ENCODE measurements at regions not wholly inside any gene's neighbourhood (a gene's known extent, or its start where the extent isn't known, plus 50 kb on each side); places are given as distances from the start of the nearest gene placed in this dataset.

DNA sequence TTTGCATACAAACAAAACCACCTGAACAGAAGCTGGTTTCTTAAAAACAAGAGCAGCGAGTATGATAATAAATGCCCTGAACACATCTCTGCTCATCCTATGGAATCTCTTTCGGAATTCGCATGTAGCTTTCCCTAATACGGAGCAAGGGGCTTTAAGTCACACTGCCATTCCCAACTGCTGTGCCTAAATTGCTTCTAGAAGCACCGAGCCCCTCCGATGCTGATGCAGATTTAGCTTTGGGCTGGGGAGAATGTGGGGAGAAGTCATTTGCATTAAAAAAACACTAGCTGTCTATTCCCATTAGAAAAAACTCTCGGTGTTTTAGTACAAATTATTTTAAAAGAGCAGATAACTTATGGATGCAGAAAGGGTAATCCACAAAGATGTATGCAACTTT, 76.9 kb downstream of the CD83 start:
- no peak for TF ChIP-seq YY1 (IDR thresholded peaks at IDR 0.05; ENCODE audit: extremely low read depth, insufficient replicate concordance, low read depth, low read length)
- TF ChIP-seq TCF7L2 (IDR thresholded peaks at IDR 0.05; ENCODE audit: borderline replicate concordance, extremely low read depth, insufficient read depth, insufficient read length): no peak
- no peak for TF ChIP-seq CEBPB (IDR thresholded peaks at IDR 0.05; ENCODE audit: low read depth)
- no peak for TF ChIP-seq FOSL1 (IDR thresholded peaks at IDR 0.05; ENCODE audit: low read depth)
- TF ChIP-seq POLR2AphosphoS5 (IDR thresholded peaks at IDR 0.05; ENCODE audit: low read depth, low read length): no peak
- no peak for TF ChIP-seq ZNF274 (IDR thresholded peaks at IDR 0.05; ENCODE audit: low read depth, low read length)
- TF ChIP-seq EGR1 (IDR thresholded peaks at IDR 0.05; ENCODE audit: low read depth): no peak
- TF ChIP-seq EZH2 (IDR thresholded peaks at IDR 0.05): no peak
- no peak for TF ChIP-seq SRF (IDR thresholded peaks at IDR 0.05; ENCODE audit: low read depth)
- TF ChIP-seq ELF1 (IDR thresholded peaks at IDR 0.05; ENCODE audit: borderline replicate concordance, low read depth): no peak
- TF ChIP-seq SP1 (IDR thresholded peaks at IDR 0.05; ENCODE audit: low read depth): no peak
- TF ChIP-seq, protein P1, sequence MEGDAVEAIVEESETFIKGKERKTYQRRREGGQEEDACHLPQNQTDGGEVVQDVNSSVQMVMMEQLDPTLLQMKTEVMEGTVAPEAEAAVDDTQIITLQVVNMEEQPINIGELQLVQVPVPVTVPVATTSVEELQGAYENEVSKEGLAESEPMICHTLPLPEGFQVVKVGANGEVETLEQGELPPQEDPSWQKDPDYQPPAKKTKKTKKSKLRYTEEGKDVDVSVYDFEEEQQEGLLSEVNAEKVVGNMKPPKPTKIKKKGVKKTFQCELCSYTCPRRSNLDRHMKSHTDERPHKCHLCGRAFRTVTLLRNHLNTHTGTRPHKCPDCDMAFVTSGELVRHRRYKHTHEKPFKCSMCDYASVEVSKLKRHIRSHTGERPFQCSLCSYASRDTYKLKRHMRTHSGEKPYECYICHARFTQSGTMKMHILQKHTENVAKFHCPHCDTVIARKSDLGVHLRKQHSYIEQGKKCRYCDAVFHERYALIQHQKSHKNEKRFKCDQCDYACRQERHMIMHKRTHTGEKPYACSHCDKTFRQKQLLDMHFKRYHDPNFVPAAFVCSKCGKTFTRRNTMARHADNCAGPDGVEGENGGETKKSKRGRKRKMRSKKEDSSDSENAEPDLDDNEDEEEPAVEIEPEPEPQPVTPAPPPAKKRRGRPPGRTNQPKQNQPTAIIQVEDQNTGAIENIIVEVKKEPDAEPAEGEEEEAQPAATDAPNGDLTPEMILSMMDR (IDR thresholded peaks at IDR 0.05 in 2 of 3, conservative IDR thresholded peaks at IDR 0.05 in 1 of 3; ENCODE audit: borderline replicate concordance in 1 of 3, insufficient read depth in 1 of 3, low read depth in 2 of 3, low read length in 2 of 3): no peak
- no peak for TF ChIP-seq CBX3 (IDR thresholded peaks at IDR 0.05; ENCODE audit: low read depth)
- no peak for TF ChIP-seq JUND (IDR thresholded peaks at IDR 0.05)
- no TSS peak for BruUV-seq (replicated peaks)

More for the DNA sequence above, 76.9 kb downstream of the CD83 start:
- H3K9ac ChIP-seq (ENCODE audit: low read length): no peak overlapping the region
- H2AFZ ChIP-seq (ENCODE audit: low read depth, low read length, poor library complexity, severe bottlenecking): no peak overlapping the region
- intact Hi-C loops (cut with micrococcal nuclease): no loop called here
- POLR2A ChIA-PET: no interaction called here
- CTCF ChIA-PET: no interaction called here
- no peaks in the 10 kb centered on the region; the same call in 1 of the 2 replicates for H3K9me2 ChIP-seq (ENCODE audit: insufficient read depth)
- H3K9me3 ChIP-seq (ENCODE audit: control insufficient read depth in 1 of 2, insufficient read depth in 1 of 2, low read depth in 1 of 2, low read length in 2 of 2): no peaks in the 10 kb centered on the region
- no peak overlapping the region for H3K27ac ChIP-seq (ENCODE audit: low read depth, low read length)
- H3K4me3 ChIP-seq (replicated peaks in 1 of 2; ENCODE audit: low read depth in 1 of 2, low read length in 2 of 2): no peak overlapping the region
- RAD21 ChIA-PET (ENCODE audit: low non-redundant PET in 1 of 2, low total read pairs in 2 of 2, uncharacterized antibody in 2 of 2, unreplicated experiment in 2 of 2): no interaction called here
- no peaks in the 10 kb centered on the region for H3K4me1 ChIP-seq (ENCODE audit: control insufficient read depth in 1 of 2, insufficient read depth in 2 of 2, low read length in 2 of 2)
- H3K27me3 ChIP-seq (ENCODE audit: insufficient read depth, low read length): no peaks in the 10 kb centered on the region
- ATAC-seq (no peak), DNase-seq (ENCODE audit: low read depth, low spot score) (no peak)
- H4K20me1 ChIP-seq (ENCODE audit: insufficient read depth): no peaks in the 10 kb centered on the region
- no peak overlapping the region for H3K4me2 ChIP-seq (ENCODE audit: low read length)
- no peaks in the 10 kb centered on the region for H3K79me2 ChIP-seq (ENCODE audit: insufficient read depth, low read length)
- no peaks in the 10 kb centered on the region for H3K36me3 ChIP-seq (ENCODE audit: control insufficient read depth in 1 of 2, insufficient read depth in 2 of 2, low read length in 2 of 2)

Data from HCT116 (cell line).